Medulla oblongata (tissue), 1 donor: ENCODE measurements at regions not wholly inside any gene's neighbourhood (a gene's known extent, or its start where the extent isn't known, plus 50 kb on each side); places are given as distances from the start of the nearest gene placed in this dataset.

Experiments used
- DNase-seq: peaks from one replicate; pipeline ENCODE4 v3.0.0-alpha.2; 2015; ENCODE audit errors: extremely low spot score

GRCh38 chr20:40390654-40391053 is 298.4 kb downstream of the MAFB start:
- DNase-seq: no peak

DNA sequence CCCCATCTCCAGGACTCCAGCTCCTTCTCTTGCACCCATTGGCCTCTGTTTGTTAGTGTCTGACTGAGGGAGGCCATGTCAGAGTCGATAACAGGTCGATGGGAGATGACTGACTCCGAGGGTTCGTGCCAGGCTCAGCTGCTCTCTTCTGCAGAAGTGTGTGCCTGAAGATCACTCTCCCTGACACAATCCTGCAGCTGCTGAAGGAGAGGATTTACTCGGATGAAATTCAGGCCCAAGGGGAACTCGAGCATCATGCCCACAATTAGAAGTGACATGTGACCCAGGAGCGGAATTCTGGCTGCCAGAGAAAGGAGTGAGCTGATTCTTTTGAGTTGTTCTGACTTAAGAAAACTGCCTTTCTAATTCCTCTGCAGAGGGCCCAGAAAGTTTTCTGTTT is 318.2 kb downstream of the MAFB start:
- DNase-seq: no peak

DNA sequence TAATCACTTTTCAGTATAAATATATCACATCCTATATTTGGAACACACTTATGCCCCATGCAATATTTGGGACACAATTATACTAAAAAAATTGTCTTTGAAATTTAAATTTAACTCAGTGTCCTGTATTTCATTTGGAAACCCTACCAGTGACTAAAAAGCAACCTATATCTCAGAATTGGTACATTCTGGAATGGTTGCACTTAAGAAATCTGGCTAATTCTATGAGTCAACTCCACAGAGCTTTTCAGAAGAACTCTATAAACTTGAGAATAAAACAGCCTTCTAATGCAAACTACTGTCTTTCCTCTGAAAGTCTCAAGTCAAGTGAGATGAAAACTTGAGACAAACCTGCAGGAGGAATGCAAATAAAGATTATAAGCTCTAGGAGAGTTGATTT is 320.2 kb downstream of the MAFB start:
- no peak for DNase-seq

DNA sequence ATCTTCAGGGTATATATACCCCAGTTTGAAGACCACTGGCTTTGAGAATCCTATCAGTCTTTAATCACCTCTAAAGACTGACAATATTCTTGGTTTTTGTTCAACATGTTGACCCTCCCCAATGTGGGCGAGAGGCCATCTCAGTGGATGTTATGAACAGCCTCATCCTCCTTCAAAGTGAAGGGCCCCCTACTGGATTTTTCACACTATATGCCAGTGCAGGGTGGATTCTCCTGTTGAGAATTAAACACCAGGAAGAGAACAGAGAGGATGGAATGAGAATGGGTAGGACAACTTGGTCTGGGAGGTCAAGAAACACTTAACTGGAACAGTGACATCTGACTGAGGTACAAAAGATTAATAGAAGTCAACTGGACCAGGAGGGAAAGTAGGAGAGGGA is 327.1 kb downstream of the MAFB start:
- no peak for DNase-seq

DNA sequence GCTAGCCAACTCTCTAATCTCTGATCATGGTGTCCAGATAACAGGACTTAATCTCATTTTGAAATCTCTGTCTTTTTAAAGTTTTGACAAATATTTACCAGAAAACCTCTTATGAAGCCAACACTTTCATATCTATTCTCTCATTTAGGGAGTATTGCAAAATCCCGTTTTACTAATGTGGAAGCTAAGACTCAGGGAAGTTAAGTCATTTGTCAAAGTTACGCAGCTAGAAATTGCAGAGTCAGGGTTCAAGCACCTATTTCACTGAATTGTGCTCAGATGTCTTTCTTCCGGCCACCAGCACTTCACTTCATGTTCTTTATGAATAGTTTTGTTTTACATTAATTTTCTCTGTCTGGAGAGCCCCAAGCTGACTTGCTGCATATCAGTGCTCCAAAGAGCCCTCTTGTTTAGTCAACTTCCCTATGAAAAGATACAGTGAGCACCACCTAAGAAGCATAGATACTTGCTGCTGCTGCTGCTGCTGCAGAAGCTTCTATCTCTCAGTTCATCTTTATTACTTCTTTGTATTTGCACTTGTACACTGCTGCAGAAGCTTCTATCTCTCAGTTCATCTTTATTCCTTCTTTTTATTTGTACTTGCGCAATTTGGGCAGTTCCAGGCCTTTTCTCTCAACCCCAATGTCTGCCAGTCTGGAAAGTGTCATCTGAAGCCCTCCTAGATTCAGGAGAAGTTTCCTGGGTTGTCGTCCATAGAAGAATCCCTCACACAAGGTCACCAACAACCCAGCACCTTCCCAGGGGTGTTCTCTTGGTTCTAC is 329.7 kb downstream of the MAFB start:
- no peak for DNase-seq

DNA sequence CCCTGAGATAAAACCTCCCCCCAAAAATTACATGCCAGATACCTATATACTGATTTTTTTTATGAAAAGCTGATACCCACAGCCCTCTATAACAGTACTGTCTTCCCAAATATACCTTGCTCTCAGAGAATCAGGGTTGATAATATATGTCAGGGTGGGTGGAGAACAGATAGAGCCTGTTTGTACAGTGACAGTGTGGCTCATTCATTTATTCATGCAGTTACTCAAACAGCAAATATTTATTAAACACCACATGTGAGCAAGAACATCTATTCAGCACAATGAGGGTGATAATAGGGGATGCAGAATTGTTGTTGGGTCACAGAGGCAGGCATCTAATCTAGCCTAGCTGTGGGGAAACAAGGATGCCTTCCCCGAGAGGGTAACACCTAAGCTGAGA is 334.2 kb downstream of the MAFB start:
- DNase-seq: no peak

GRCh38 chr20:40343390-40343789 is 345.6 kb downstream of the MAFB start:
- no peak for DNase-seq

GRCh38 chr20:40341561-40341960 is 347.5 kb downstream of the MAFB start:
- DNase-seq: no peak

GRCh38 chr20:40339661-40340449 is 349.2 kb downstream of the MAFB start:
- DNase-seq: peak; percentile 87

GRCh38 chr20:40336533-40336932 is 352.5 kb downstream of the MAFB start:
- DNase-seq: no peak

DNA sequence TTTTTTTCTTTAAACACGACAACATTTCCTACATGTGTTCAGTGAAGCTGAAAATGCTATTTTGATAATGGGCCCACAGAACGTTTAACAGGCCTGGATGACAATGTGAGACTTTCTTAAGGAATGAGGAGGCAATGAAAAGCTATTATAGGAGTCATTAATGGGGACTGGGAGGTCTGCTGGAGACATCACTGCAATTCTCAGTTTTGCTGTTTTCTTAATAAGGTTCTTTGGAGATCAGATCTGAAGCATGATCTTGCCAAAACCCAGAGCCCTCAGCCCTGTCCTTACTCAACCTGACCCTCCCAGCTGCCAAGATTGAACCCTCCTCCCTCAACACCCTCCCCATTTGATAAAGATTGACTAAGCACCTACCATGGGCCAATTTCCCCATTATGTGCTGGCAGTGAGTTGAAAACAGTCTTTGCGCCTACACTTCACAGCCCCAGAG is 353.1 kb downstream of the MAFB start:
- DNase-seq: no peak

GRCh38 chr20:40335437-40335836 is 353.6 kb downstream of the MAFB start:
- no peak for DNase-seq

GRCh38 chr20:40333591-40333990 is 355.4 kb downstream of the MAFB start:
- DNase-seq: no peak

DNA sequence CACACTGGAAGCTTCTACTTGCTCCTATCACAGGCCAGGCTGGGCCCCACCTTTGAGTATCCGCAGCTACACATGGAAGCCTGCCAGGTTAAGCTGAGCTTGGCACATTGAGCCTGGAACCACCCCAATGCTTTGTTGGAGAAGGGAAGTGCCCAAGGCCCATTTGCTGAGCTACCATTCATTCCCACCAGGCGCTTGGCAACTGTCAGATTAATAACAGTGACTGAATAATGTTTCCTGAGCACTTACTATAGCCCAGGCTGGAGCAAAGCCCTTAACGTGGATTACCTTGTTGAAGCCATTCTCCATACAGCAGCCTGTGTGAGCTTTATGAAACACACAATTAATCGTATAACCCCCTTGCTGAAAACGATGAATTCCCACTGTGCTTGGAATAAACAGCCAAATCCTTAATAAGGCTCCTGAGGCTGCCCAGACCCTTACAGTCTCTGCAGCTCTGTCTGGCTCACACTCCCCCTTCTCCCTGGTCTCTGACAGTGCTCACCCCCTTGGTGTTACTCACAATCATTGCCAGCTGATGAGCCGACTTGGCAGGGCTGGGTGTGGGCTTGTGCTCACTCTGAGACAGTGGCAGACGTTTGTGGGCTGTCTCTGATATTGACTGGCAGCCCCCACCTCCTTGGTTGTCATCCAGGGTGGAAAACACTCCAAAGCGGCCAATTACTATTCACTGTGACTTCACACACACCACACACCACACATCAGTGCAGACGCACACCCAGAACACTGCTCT is 357.1 kb downstream of the MAFB start:
- DNase-seq: no peak

DNA sequence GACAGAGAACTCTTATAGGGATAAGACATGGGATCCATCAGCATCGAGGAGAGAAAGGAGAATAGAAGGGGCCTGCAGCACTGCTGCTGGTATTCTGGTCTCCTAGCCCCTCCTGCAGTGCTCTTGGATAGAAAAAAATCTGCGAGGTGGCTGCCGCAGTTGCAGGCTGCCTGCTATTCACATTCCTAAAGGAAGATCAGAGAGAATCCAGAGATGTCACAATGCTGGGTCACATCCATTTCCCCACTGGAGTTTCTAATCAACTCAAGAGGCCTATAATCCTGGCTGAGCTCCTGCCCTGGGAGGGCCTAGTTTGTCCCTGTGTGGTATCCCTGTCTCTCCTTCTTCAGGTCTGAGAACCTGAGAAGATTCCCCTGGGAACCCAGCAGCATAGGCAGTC is 357.8 kb downstream of the MAFB start:
- no peak for DNase-seq

- no peak for DNase-seq
Measured at GRCh38 chr20:40329321-40329720, 359.7 kb downstream of the MAFB start.

- DNase-seq: no peak
Measured at GRCh38 chr20:40326784-40327183, 362.3 kb downstream of the MAFB start.

- no peak for DNase-seq
Measured at GRCh38 chr20:40325006-40325568, 363.9 kb downstream of the MAFB start.

GRCh38 chr20:40323361-40323794 is 365.7 kb downstream of the MAFB start:
- no peak for DNase-seq

- no peak for DNase-seq
Measured at GRCh38 chr20:40322941-40323340, 366.1 kb downstream of the MAFB start.

DNA sequence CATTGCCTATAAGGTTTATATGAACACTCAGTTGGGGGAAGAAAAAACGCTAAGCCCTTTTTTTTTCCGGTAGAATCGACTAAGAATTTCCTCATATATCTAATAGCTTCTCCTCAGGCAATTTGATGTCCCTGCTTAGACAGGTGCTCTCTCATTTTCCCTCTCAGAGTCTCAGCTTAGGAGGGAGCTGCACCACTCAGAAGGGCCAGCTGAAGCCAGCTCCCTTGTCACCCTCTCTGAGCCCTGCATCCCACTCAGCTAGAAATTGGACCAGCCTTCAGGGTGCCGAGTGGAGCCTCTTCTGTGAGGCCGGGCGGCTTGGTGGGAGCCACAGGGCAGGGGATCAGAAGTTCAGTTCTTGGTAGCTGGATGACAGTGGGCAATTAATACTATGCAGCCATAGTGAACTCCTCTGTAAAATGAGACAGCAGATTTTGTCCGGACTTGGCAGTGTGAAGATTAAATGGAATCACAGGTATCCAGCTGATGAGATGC is 368.5 kb downstream of the MAFB start:
- DNase-seq: no peak
